Breast epithelium (tissue), 3 donors: ENCODE measurements at regions not wholly inside any gene's neighbourhood (a gene's known extent, or its start where the extent isn't known, plus 50 kb on each side); places are given as distances from the start of the nearest gene placed in this dataset.

ENCODE experiments used
- CTCF ChIP-seq, 3 donors: fragments of 450-650 bp; IDR thresholded peaks; one replicate each; pipeline ENCODE4 v1.5.1; 2016 to 2017; ENCODE audit warnings: antibody characterized with exemption in 3 of 3, mild to moderate bottlenecking in 3 of 3, moderate library complexity in 3 of 3
- POLR2A ChIP-seq: fragments of 450-650 bp; IDR thresholded peaks from one replicate; pipeline ENCODE4 v1.6.1; 2016; ENCODE audit warnings: antibody characterized with exemption, mild to moderate bottlenecking, moderate library complexity
- POLR2AphosphoS5 ChIP-seq, 3 donors: sonication (generic); formaldehyde crosslinking; IDR thresholded peaks; one replicate each; pipeline ENCODE4 v1.6.1; 2017; ENCODE audit warnings: antibody characterized with exemption in 3 of 3

DNA sequence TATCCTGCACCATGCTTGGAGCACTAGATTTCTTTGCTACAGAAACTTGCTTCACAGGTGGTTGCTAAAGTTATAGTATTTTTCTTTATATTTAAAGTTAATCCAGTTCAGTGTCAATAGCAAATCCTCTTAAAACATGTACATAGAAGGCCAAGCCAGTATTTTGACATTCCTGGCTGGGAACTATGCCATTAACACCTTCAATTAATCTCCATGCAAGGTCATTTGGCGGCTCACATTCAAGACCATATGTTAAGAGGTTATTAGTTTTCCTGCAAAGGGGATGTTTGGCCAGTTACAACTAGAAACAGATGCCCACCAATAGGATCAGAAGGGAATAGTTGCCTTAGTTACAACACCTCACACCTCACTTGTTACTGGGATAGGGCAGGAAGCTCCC is 261.3 kb upstream of the MEIS1 start:
- TF ChIP-seq POLR2A = no peak
- TF ChIP-seq CTCF (IDR thresholded peaks at IDR 0.05) = no peak
- TF ChIP-seq POLR2AphosphoS5 (IDR thresholded peaks at IDR 0.05) = no peak
